Psoas muscle (tissue), 7 donors: ENCODE measurements at regions not wholly inside any gene's neighbourhood (a gene's known extent, or its start where the extent isn't known, plus 50 kb on each side); places are given as distances from the start of the nearest gene placed in this dataset.

Experiments used
- ATAC-seq, 4 donors: fragments of 200-7000 bp; cut with Tn5 transposase; one replicate each; pipeline ENCODE4 v1.9.1; 2020; ENCODE audit warnings: moderate library complexity in 3 of 4, mild to moderate bottlenecking in 2 of 4
- DNase-seq, 2 donors: peaks; one replicate each; pipeline ENCODE4 v3.0.0-alpha.2; 2020
- H3K27ac ChIP-seq: fragments of 200-600 bp; one replicate; pipeline ENCODE4 v1.8.0; 2022
- H3K27me3 ChIP-seq, 3 donors: fragments of 200-600 bp in 1 of 3; one replicate each; pipeline versions ENCODE4 v1.6.1 to v1.8.0; 2013 to 2022; ENCODE audit warnings: low read length in 2 of 3, mild to moderate bottlenecking in 2 of 3, moderate library complexity in 1 of 3; ENCODE audit not compliant: insufficient read depth in 3 of 3
- H3K36me3 ChIP-seq, 2 donors: fragments of 200-600 bp in 1 of 2; one replicate each; pipeline versions ENCODE4 v1.6.1 to v1.8.0; 2013 to 2022; ENCODE audit warnings: low read depth in 1 of 2, mild to moderate bottlenecking in 1 of 2, moderate library complexity in 1 of 2; ENCODE audit not compliant: insufficient read depth in 1 of 2
- H3K4me1 ChIP-seq: fragments of 200-600 bp; one replicate; pipeline ENCODE4 v1.8.0; 2022
- H3K4me3 ChIP-seq: fragments of 200-600 bp; one replicate; pipeline ENCODE4 v1.8.0; 2022; ENCODE audit warnings: mild to moderate bottlenecking
- H3K9me3 ChIP-seq: fragments of 200-600 bp; one replicate; pipeline ENCODE4 v1.8.0; 2022
- CTCF ChIP-seq: fragments of 200-600 bp; IDR thresholded peaks from one replicate; pipeline ENCODE4 v1.8.0; 2022; ENCODE audit warnings: antibody characterized with exemption
- WGBS, 3 donors: extraction: QIAGEN DNeasy Blood & Tissue Kit; methylation state at CpG; one replicate each; pipeline versions ENCODE4 v1.1.6 to v1.1.7; 2013; 5-methylcytosine and 5-hydroxymethylcytosine counted together
- intact Hi-C, 2 donors: fragments of 100-400 bp; cut with DNase I; formaldehyde crosslinking; loops; one replicate each; pipeline versions ENCODE4 v1.11.0 to v1.14.2; 2022
- donor health status: healthy with polysubstance abuse.
- donor health status: DM: no; HTN: no; CAD: no; lungs with moderate emphysema.
- donor health status: Bipolar disorder and iron deficiency.
- donor health status: healthy.
- donor health status: DM: yes; HTN: yes; CAD: no.
- donor health status: DM: no; HTN: no; CAD: no.
- donor health status: DM: yes; HTN: yes; CAD: no.

- intact Hi-C loops: loop anchor here (5.0 to 10.0 kb wide), 5 partner anchors 107 to 358 kb away; partner anchors contain the start of gene IRF2BP2 (in 1 of the 2)
- Histone ChIP-seq H3K27me3 (no peaks in the 10 kb centered on the region), H3K36me3 (no peaks in the 10 kb centered on the region), H3K9me3 (no peaks in the 10 kb centered on the region), H3K4me1 (peaks cover 76% of the 10 kb centered on the region), H3K27ac (peak overlapping the region; percentile 94), H3K4me3 (no peak overlapping the region)
- WGBS, 3 donors: 35 to 44% (median 36%) methylated on average over 8 of the region's 8 CpGs
- DNase-seq (no peak), ATAC-seq (peak; percentile 25 to 64 (median 36))
- TF ChIP-seq CTCF: no peak
These were observed 109.7 kb upstream of the IRF2BP2 start for GRCh38 chr1:234719454-234720251.

GRCh38 chr1:234718496-234719453, 108.8 kb upstream of the IRF2BP2 start:
- H3K4me3 ChIP-seq: no peak overlapping the region
- intact Hi-C loops: no loop called here
- no peaks in the 10 kb centered on the region for H3K9me3 ChIP-seq
- peak overlapping the region; percentile 94 for H3K27ac ChIP-seq
- no peak for DNase-seq
- peak in 1 of 4 donors; percentile 9 for ATAC-seq
- no peak for TF ChIP-seq CTCF
- WGBS, 3 donors: 40 to 47% (median 40%) methylated on average over 10 of the region's 10 CpGs
- H3K36me3 ChIP-seq: no peaks in the 10 kb centered on the region
- peaks cover 75% of the 10 kb centered on the region for H3K4me1 ChIP-seq
- no peaks in the 10 kb centered on the region for H3K27me3 ChIP-seq

GRCh38 chr1:234716908-234717375, 107.0 kb upstream of the IRF2BP2 start:
- Histone ChIP-seq H3K27me3 (no peaks in the 10 kb centered on the region), H3K9me3 (no peaks in the 10 kb centered on the region), H3K27ac (peak overlapping the region; percentile 67), H3K4me3 (no peak overlapping the region), H3K36me3 (no peaks in the 10 kb centered on the region), H3K4me1 (peaks cover 60% of the 10 kb centered on the region)
- WGBS, 3 donors: 43 to 58% (median 57%) methylated on average over 15 of the region's 15 CpGs
- DNase-seq (no peak), ATAC-seq (peak in 3 of 4 donors; percentile 30 to 39 (median 37))
- TF ChIP-seq CTCF: no peak
- intact Hi-C loops: no loop called here

GRCh38 chr1:234715252-234716014, 105.5 kb upstream of the IRF2BP2 start:
- peaks cover 48% of the 10 kb centered on the region for H3K4me1 ChIP-seq
- H3K9me3 ChIP-seq: no peaks in the 10 kb centered on the region
- no peak for DNase-seq
- H3K27ac ChIP-seq: peak overlapping the region; percentile 67
- no peaks in the 10 kb centered on the region for H3K36me3 ChIP-seq
- WGBS, 3 donors: 65 to 70% (median 65%) methylated on average over 10 of the region's 10 CpGs
- H3K4me3 ChIP-seq: no peak overlapping the region
- H3K27me3 ChIP-seq: no peaks in the 10 kb centered on the region
- intact Hi-C loops: no loop called here
- no peak for TF ChIP-seq CTCF
- no peak for ATAC-seq
